NCI-H446 treated with DMSO at 0.1 percent for 48 hours (cell line): ENCODE measurements at regions not wholly inside any gene's neighbourhood (a gene's known extent, or its start where the extent isn't known, plus 50 kb on each side); places are given as distances from the start of the nearest gene placed in this dataset.
"Not testable (repeated sequence)": the region's sequence is repeated elsewhere in the genome, so short reads cannot be mapped to it uniquely, and the experiment has no call there.

ENCODE experiments used
- DNase-seq: peaks from one replicate; lab custom pipeline; 2025; lab: John Stamatoyannopoulos, UW

DNA sequence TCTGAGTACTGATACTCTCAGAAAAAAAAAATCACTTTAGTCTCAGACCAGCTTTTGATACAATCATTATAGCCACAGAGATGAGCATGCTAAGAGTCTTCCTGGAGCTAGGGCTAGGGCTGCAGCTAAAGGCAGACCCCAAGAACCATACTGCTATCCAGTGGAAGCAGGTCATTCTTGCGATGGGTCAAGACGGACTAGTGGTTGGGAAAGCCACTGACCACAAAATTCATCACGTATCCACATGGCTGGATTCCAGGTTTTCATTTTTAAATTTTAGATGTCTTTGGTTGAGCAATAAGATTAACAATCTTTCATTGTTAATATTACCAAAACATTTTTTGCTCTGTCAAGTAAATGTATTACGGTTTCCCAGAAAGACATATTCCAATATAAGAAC lies 598.1 kb downstream of the DNAH5 start:
- DNase-seq: no peak

DNA sequence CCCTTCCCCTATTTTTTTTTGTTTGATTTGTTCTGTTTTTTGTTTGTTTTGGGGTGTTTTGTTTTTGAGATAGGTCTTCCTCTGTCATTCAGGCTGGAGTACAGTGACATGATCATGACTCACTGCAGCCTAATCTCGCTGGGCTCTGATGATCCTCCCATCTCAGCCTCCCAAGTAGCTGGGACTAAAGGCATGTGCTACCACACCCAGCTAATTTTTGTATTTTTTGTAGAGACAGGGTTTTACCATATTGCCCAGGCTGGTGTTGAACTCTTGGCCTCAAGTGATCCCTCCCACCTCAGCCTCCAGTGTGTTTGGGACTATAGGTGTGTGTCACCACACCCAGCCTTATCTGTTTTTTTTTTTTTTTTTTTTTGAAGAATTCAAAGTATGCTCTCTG lies 605.4 kb downstream of the DNAH5 start:
- no peak for DNase-seq

- DNase-seq: not testable (repeated sequence)
Measured at GRCh38 chr5:13335026-13335425, 609.5 kb downstream of the DNAH5 start.

DNA sequence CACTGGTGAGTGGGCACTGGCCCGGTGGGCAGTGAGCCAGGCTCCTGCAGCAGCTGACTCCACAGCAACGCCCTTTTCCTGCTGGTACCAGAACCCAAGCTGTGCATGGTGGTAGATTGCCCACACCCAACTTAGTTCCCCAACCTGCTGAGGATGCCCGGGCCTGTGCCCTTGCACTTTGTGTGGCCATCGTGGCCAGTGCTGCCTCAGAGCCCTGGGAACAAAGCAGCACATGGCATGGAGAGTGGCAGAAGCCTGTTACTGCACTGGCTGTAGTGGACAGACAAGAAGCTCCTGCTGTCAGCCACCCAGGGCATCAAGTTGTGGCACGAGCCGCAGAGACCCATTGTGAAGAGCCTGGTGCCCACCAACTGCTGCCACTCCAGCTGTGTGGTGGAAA lies 612.9 kb downstream of the DNAH5 start:
- DNase-seq: no peak

DNA sequence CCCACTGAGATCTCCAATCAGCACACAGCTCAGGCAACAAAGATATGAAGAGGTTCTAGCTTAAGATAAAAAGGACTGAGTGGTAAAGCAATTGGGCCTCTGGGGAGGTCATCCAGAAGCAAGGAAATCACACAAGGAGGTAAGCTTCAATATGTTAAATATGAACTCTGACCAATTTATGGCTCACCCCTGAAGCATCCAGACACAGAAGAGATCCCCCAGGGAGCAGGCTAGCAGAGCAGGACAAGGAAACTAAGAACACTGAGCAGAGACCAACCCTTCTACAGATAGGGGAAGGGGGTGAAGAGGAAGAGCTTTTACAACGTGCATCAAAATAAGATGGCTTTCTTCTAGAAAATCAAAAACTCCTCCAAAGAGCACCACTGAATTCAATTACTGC lies 616.2 kb downstream of the DNAH5 start:
- DNase-seq: no peak

DNA sequence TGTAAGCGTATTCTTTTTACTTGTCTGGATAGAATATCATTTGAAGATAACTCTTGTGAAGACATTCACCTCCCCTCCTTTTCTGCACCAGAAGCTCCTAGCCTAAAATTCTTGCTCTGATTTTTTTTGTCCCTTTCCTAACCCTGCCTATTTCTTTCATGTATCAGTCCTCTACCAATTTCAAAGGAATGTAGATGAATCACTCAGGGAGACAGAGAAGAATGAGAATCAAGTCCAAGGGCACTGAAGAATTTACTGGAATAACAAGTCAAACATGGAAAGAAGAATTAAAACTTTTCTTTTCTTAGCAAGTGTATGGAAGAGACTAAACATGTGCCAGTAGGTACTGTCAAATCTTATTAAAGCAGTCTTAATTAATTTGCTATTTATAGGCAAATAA lies 618.7 kb downstream of the DNAH5 start:
- DNase-seq: no peak

- DNase-seq: no peak
Measured at GRCh38 chr5:13322769-13323168, 621.7 kb downstream of the DNAH5 start.

DNA sequence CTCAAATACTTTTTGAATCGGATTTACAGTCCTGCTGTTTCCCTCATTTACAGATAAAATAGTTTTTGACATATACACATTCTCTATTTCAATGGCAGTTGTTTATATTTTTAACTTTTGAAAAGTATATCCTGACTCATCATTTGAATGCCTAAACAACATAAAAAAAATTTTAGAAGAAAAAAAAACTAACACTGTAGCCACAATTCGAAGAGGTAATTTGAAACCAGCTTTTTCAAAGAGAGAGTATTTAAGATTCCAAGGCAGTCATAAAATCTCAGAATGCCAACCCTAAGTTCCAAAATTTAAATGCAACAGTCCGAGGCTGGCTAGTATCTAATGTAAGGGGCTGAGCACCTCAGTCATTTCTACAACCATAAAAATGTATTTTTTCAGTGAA lies 626.8 kb downstream of the DNAH5 start:
- DNase-seq: no peak

GRCh38 chr5:13316176-13316575 lies 628.3 kb downstream of the DNAH5 start:
- DNase-seq: no peak

DNA sequence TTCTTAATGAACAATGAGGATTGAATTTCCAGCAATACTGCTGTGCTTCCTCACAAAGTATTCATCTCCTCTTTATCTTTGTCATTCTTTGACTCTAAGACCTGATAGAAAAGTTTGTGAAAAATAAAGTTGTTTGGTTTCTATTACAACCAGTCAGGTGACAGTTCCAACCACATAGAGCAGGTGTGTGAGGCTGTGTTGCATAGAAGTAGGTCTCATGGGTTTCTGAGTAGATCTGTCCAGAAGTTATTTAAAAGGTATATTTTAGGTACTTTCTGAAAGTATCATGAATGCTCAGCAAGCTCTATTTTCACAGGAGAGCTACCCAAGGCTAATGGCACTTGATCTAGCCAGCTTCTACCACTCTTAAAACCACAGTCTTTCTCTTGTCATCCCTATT lies 637.0 kb downstream of the DNAH5 start:
- no peak for DNase-seq

DNA sequence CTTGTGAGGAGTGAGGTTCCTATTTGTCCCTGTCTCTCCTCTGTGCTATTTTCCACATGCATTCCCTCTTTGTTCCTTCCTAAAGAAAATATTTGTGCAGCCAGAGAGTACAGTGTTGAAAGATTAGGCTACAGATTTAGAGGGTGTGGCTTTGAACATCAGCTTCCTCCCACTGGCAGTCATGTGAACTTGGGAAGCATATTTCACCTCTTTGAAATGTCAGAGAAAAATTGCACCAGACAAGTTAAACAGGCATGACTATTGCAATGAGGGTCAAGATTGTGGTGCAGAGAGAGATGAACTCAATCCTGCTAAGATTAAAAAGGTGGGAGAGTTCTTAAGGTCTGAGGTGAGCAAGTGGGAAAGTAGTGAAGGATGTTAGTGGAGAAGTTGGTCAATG lies 641.0 kb downstream of the DNAH5 start:
- no peak for DNase-seq

- DNase-seq: peak; percentile 83
Measured at GRCh38 chr5:13278811-13279210, 665.7 kb downstream of the DNAH5 start.

DNA sequence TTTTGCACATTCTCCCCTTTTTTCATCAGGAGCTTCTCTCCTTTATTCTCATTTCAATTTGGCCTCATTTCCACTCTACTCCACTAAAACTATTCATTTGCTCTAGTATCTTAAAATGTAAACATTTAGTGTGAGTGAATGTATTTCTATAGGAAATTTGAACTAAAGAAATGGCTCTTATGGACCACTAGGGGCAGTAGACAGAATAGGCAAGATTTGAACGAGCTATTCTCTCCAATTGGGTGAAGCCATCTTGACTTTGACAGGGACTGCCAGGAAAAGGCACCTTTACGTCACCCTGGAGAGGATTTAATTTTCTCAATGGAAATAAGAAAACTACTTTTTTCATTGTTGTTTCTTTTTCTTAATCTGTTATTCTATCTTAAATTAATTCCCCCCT lies 666.3 kb downstream of the DNAH5 start:
- no peak for DNase-seq

- peak; percentile 14 for DNase-seq
Measured at GRCh38 chr5:13276156-13276555, 668.3 kb downstream of the DNAH5 start.

DNA sequence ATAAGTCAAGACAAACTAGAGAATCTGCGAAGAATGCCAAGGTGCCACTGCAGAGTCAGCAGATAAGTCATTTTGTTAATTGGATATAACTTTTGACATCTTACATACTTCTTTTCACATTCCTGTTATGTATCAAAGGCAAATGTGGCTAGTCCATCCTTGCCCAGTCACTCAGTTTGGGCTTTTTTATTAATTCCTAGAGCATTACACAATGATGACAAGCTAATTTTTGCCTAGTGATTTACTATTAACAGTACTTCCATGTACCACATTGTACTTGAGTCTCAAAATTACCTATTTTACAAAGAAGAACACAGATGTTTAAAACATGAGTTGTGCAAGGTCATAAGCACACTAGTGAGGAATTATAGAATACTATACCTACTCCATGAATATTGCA lies 680.8 kb downstream of the DNAH5 start:
- DNase-seq: no peak

GRCh38 chr5:13253111-13253510 lies 691.4 kb downstream of the DNAH5 start:
- no peak for DNase-seq

GRCh38 chr5:13252699-13253098 lies 691.8 kb downstream of the DNAH5 start:
- DNase-seq: no peak

- DNase-seq: no peak
Measured at GRCh38 chr5:13251623-13252376, 692.7 kb downstream of the DNAH5 start.

GRCh38 chr5:13250464-13251291 lies 693.8 kb downstream of the DNAH5 start:
- peak; percentile 31 for DNase-seq

- DNase-seq: no peak
Measured at GRCh38 chr5:13249854-13250253, 694.6 kb downstream of the DNAH5 start.

GRCh38 chr5:13248253-13248652 lies 696.2 kb downstream of the DNAH5 start:
- no peak for DNase-seq

DNA sequence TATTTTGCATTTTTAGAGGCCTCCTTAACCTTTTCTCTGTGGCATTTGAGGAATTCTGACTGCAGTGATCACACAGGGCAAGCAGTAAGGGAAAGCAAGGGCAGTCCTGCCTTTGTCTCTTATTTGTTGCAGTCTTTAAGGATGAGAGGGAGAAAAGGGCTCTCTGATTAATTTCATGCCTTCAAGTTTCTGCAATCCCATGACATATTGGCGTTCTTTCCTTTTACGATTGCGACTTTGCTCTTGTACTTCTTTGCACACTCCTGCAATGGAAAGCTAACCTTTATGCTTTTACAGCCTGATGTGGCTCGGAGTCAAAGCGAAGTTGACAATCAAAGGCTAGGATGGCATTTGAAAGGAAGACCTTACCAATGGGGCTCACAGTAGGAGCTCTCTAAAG lies 698.4 kb downstream of the DNAH5 start:
- no peak for DNase-seq

DNA sequence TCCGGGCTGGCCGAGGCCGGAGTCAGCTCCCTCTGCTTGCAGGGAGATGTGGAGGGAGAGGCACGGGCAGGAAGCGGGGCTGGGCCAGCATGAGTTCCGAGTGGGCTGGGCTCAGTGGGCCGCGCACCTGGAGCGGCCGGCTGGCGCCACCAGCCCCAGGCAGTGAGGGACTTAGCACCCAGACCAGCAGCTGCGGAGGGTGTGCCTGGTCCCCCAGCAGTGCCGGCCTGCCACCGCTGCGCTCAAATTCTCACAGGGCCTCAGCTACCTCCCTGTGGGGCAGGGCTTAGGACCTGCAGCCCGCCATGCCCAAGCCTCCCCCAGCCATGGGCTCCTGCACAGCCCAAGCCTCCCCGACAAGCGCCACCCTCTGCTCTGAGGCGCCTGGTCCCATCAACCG lies 700.3 kb downstream of the DNAH5 start:
- no peak for DNase-seq

DNA sequence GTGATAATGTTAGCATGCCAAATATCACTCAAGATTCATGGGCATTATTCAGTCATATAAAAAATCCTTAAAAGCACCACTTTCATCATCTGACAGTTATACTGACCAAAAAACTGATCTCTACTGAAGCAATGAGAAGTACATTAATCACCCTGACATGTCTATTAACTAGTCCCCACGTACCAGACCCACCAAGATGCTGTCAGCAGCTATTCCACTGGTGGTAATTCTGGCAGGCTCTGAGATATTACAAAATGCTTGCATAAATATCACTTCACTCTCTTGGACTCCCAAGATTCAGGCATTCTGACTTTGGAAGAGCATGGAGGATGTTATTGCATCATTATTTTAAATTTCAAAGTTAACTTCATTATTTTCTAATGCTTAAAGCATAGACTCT lies 717.0 kb downstream of the DNAH5 start:
- DNase-seq: peak; percentile 65
